RKO (cell line): ENCODE measurements at regions not wholly inside any gene's neighbourhood (a gene's known extent, or its start where the extent isn't known, plus 50 kb on each side); places are given as distances from the start of the nearest gene placed in this dataset.

Experiments used
- DNase-seq: peaks from one replicate; pipeline ENCODE4 v3.0.0-alpha.2; 2016; ENCODE audit warnings: low spot score

DNA sequence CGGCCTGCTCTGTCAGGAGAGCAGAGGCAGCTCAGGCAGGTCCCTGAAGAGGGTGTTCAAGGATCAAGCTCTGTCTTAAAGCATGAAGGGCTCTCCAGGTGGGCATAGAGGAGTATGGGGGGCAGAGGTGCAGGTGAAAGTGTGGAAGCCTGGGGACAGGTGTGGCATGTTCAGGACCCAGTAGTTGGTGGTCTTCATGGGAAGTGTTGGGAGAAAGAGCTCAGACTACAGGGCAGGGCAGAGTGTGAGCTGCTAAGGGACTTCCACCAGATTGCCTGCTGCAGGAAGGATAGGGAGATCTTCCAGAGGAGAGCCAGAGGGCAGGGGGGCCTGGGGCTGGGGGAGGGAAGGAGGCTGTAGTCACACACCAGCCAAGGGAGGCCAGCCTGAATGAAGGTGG lies 156.5 kb upstream of the GDF10 start:
- no peak for DNase-seq

DNA sequence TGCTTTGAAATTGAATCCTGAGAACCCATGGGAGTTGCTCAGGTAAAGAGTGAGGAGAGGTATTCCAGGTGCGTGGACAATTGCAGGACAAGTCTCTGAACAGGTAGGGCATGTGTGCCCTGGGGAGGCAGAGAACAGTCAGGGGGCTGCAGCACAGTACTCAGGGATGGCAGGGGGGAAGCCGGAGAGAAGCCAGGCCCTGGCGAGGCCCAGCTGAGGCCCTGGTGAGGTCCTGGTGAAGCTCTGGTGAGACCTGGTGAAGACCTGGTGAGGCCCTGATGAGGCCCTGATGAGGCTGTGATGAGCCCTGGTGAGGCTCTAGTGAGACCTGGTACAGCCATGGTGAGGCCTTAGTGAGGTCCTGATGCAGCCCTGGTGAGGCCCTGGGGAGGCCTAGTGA lies 155.5 kb upstream of the GDF10 start:
- DNase-seq: no peak

DNA sequence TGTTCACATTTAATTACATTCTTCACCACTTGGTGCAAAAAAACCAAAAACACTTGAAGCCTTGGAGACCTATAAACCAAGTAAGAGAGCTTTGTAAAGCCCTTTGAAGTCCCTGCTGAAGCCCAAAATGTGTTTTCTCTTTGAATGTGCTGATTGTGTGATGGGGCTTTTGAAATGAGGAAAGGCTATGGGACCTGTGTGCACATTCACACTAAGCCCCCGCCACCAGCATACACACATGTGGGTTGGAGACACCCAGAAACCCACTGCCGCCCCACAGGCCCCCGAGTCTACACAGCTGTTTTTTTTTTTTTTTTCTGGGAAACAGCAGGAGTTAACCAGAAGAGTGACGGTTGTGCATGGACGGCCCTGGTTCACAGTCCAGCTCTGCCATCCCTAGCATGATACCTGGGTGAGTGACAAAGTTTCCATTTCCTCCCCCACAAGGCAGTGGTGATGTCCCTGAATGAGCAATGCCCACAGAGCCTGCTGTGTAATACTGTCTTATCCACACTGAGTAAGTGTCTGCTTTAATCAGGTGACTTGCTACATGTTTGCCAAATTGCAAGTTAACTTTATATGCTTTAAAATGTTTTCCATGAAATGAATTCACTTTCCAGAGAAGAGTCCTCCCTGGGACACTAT lies 154.6 kb upstream of the GDF10 start:
- no peak for DNase-seq

DNA sequence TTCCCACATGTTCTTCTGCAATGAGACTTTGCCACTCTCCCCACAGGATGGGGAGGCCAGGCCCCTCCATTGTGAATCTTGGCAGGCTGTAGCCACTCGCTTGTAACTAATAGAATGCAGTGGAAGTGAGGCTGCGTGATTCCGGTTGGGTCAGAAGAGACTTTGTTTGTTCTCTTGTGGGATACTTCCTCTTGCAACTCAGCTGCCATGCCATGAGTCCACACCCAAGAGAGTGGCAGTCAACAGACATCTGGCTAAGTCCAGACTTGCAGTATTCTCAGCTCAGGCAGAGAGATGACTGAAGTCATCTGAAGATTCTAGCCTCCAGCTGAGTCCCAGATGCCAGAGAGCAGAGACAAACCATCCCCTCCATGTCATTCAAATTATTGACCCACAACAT lies 153.4 kb upstream of the GDF10 start:
- DNase-seq: no peak

DNA sequence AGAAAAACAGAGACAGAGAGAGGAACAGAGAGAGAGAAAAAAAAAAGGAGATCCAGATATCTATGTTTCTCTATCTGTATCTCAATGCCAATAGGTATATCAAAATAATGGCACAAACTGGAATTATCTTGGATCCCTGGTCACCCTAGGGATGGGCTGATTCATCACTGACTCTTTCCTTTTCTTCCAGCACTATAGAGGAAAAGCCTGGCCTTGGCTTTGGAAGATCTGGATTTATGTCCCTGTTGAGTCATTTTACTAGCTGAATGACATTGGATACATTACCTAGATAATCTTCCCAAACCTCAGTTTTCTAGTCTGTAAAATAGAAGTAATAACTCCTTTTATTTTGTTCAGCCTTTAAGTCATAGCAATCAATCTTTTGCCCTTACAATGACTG lies 152.8 kb upstream of the GDF10 start:
- DNase-seq: no peak

DNA sequence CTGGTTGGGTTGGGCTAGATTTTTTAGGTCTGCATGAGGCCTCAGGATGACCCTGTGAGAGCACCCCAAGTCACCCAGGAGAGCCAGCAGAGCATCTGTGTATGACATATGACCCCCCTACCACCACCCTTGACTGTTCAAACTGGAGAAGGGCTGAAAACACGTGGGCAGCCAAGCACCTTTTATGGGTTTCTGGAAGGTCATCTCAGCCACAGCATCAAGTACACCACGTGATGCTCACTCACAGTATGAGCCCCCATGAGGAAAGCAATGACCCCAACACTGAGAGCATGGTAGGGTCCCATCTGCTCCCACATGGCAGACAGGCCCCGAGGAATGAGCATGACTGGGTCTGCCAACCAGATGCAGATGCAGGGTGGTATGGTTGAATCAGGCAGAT lies 149.4 kb upstream of the GDF10 start:
- DNase-seq: no peak

DNA sequence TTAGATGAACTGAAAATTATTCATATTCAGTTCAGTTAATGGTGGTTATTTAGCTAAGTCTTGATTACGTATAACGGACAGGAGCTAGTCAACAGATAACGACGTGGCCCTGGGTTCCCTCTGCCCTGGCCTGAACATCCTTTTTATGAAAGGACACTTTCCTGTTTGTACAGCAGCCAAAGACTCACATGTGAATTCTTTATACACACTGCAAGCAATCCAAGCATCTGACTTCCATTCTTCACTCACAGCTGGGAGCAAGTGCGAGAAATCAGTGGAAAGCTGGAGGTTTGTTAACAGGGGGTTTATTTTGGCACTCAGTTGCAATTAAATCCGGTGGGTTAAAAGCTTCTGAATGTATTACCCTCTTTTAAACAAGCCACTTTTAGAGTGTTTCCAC lies 148.1 kb upstream of the GDF10 start:
- no peak for DNase-seq

DNA sequence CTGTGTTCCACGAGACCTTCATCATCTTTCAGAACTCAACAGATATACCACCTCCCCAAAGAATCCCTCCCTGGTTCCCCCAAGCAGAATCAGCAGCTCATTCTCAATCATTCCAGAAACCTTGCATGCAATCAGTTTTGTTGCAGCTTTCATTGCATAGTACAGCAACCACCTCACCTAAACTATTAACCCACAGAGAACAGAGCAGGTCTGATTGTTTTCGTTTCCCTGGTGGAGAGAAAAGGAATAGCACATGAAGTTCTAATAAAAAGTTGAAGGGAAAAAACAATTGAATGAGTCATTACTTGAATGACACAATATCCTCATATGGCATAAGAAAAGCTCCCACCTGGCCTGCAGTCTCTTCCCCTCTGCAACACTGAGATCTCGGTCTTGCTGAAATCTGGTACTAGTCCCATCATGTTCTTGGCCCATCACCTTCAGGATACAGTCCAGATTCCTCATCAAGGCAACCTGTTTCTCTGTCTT lies 147.1 kb upstream of the GDF10 start:
- DNase-seq: peak; percentile 89

DNA sequence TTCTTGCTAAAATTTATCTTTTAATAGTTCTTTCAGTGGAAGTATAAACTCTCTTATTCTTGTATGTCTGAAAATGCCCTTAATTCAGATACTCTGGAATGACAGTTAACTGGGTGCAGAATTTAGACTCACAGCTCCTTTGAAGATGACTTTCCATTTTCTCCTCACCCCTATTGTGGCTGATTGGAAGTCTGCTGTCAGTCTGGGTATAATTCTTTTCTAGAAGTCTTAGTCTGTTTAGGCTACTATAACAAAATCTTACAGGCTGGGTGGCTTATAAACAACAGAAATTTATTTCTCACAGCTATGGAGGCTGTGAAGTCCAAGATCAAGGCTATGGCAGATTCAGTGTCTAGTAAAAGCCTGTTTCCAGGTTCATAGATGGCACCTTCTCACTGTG lies 145.2 kb upstream of the GDF10 start:
- no peak for DNase-seq

DNA sequence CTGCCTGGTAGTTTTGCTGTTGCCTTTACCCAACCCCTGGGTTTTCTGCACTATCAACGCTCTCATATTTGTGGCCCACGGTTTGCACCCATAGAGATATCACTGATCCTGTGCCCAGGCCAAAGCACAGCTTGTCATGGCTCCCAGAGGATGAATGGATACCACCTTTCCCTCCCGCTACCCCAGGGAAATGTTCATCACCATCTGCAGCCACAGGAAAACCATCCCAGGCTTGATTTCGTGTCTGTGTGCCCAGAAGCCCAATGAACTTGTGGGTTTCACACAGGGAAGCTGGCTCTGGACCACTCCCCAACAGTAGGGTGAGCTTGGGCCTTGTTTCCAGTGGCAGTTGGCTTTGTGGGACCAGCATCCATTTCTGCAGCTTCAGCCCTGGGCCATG lies 143.1 kb upstream of the GDF10 start:
- no peak for DNase-seq

DNA sequence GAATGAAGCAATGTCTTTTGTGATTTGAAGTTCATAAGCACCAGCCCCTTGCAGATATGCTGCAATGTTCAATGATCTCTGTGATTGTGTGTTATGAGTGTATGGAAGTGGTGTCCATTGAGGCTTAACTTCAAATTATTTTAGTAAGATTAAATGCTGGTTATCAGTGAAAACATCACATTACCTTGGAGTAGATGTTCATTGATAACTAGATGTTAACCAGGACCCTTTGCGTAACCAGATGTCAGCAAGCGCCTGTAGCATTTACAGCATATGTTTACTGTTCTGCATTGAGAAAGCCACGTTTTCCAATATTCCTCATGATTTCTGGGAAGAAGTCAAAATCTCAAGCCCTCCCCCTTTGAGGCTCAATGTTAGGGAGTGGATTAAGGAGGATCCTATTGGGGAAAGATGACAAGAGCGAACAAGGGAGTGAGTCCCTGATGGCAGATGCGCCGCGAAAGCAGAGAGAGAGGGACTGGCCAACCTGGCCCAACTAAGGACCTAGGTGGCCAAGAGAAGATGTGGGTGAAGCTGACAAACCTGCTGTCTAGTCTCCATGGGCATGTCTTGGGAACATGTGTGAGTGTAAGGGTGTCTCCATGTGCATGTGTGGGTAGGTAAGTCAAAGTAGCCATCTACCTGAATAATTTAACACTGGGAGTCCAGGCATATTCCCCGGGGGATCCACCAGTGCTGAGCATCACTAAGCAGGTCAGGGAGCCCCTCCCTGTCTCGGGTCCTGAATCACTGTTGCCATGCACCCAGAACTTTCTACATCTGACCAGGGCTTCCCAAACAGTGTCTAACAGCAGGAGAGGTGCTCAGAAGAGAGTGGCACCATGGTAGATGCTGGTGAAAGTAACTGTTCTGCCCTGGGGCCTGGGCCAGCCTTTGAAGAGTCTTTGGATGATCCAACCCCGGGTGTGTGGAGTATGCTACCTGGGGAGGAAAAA lies 141.6 kb upstream of the GDF10 start:
- DNase-seq: no peak

DNA sequence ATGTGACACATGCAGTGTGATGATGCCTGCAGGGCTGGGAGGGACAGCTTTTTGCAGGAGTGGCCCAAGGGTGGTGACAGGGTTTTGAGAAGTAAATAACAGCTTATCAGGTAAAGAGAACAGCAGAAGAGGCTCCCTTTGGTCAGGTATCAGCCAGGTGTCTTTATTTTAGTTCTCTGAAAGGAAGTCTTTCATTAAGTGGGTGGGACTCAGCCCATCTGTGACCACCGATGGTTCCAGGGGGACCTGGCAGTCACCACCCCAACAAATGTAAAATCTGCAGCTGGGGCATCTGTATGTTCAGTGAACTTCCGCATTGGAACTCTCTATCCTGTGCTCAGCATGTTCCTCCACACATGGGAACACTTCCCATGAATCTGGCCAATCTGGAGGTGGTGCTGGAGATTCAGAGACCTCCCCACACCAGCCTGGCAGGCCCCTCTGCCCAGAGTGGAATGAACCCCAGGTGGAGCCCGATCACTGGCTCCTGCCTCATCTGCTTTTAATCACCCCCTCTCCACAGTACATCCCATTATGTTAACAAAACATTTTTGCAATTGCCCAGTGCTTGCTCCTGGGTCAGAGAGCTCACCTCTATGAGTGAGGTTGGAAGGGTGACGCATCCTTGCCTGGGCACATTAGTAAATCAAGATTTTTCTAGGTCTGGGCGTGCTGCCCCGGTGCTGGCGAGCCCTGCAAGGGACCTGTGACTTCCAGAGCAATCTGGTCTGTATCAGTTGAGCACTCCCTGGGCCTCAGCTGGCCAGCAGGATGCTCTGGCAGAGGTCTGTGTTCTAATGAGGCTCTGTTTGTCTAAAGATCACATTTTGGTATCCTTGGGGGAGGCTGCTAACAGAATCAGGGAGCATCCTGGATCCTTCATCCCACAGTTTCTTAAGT lies 140.4 kb upstream of the GDF10 start:
- DNase-seq: no peak

DNA sequence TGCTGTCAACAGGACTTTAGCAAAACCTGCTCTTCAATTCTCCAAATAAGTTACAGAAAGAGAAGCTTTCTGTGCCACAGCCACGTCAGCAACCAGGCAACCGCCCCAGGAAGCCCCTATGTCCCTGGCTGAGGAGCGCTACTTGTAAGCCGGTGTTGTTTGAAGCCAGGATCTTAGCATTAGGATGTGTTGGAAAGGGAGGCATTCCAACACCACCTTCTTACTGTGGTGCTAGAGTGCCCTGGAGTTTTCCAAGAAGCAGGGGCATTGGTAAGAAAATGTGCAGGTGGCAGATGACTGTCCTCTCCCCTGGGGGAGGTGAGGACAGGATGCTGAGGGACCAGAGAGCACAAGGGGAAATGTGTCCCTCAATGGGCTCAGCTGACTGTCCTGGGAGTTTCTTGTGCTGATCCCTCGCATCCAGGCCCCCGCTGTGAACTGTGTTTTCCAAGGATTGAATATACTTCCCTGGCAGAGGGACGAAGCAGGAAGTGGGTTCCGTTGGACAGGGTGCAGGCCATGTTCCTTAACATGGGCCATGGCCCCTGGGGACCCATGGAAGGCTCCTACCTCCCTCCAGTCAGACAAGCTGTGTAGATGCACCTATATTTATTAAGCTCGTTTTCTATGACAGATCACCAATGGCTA lies 139.6 kb upstream of the GDF10 start:
- DNase-seq: no peak

DNA sequence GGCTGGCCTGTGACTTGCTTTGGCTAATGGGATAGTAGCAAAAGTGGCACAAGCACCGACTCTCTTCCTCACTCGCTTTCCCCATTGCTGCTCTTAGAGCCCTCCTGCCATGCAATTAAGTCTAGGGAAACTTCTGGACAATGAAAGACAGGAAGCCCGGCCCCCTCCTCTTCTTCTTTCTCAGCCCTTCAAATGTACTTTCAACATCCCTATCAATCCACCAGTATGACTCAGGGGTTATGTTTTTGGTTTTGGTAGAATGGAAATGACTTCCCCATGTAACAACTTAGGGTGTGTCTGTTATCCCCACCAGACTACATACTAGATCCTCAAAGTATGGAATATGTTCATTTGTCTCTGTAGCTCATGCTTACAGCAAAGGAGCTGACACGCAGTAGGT lies 139.0 kb upstream of the GDF10 start:
- DNase-seq: no peak

DNA sequence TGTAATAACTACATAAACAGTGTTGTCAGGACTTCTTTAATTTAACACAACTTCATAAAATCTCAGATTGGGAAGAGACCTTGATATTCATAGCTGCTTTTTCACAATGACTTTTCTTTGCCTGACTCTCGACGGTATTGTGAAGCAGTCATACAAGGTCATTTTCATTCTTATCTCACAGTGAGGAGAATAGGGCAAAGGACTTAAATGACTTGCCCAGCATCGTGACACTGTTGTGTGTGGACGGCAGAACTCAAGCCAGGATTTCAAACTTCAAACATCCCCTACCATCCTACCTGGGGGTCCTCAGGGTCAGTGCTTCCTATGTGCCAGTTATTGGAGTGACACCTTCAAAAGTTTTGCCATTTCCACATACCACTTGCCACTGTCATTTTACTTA lies 138.5 kb upstream of the GDF10 start:
- no peak for DNase-seq

DNA sequence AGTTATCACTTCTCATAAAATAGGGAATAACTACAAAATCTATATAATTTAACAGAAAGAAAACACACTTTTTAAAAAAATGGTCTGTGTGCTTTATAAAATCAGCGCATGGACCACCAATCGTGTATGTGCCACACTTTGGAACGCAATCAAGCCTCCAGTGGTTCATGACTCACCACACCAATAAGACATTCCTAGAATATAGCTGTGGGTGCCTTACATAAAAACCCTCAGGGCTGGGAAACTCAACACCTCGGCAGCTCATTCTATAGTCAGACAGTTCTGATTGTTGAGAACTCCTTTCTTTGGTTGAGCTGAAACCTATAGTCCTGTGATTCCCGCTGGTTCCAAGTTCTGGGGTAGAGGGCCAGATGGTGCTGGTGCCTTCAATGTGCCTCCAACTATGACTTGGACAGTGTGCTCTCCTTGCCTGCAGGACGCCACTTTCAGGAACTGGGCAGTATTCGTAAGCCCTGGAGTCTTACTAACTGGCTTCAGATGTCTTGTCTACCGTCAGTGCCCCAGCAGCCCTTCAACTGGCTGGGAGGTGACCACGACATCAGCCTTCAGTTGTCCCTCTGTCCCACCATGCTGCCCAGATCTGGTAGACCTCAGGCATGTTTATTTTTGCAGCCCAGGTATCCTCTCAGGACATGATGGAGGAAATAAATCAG lies 135.7 kb upstream of the GDF10 start:
- DNase-seq: peak; percentile 44

DNA sequence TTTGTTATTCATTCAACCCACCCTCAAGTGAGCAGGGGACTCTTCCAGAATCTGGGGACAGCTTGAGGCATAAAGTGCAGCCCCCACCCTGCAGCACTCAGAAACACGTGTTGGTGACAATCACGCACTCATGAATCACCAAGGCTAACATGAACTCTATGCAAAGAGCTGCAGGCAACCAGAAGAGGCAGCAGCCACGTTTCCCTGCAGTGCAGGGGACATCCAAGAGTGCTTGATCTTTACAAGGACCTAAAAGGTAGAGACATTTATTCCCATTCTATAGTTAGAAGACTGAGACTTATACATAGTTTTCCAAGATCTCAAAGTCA lies 135.2 kb upstream of the GDF10 start:
- no peak for DNase-seq

DNA sequence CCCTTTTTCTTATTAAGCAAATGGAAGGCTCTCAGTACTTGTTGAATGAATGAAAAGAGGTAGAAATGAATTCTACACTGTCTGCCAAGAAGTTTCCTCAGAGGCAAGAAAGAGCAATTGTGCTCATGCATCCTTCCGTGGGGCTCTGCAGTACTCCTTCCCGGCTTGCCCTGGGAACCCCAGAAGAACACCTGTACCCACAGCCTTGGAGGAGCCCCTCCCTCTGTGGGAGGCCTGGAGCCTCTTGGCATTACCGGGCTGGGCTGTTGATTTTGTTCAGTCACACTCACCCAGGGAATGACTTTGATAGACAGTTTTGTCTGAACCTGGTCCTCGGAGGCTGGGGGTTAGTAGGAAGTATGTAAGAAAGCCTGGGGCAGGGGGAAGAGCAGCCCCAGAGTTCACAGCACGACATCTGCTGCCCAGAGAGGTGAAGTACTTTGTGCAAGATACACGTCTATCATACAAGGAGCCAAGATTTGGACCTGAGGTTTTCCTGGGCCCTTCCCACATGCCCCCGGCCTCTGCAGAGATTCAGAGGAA lies 134.8 kb upstream of the GDF10 start:
- DNase-seq: no peak

DNA sequence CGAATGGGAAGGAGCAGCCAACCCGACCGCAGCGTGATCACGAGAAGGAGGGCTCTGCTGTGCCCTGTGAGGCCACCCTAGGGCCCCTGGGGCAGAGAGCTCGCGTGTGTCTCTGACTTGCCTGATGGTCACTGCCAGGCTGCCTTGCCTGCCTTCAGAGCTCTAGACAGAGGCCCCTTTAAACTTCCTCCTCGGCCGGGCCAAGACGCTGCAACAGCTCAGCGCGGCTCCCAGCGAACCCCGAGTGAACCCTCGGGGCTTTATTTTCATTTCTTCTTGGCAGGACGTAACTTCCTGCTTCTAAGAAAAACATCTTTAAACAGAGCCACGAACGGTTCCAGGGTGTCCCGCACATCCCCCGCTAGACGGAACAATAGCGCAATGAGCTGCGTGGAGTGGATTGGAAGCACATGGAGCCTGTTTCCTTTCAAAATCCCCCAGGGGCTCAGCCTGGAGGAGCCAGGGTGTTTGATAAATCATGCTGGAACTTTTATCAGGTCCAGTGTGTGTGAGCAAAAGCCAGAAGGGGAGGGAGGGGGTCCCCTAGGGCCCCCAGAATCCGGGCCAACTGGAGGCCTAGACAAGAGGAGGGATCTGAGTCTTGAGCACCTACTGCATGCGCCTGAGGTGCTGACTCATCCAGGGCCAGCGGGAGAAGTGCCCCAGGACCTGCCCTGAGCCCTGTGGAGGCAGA lies 134.1 kb upstream of the GDF10 start:
- DNase-seq: no peak

DNA sequence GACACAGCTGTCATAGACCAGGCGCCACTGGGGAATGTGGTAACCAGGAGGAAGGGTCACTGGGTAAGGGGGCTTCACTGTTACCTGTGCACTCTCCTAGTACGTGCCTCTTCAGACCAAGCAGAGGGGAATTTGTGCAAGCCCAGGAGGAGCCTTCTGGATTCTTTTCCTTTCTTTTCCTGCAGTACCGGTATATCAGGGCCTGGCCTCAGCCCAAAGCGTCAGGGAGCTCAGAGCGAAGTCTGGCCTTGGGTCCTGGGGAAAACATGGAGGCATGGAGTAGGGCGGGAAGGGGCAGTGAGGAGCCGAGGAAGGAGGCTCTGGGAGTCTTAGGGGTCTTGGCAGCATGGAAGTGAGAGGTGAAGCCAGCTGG lies 133.6 kb upstream of the GDF10 start:
- no peak for DNase-seq
